ENCODE measurements at regions not wholly inside any gene's neighbourhood (a gene's known extent, or its start where the extent isn't known, plus 50 kb on each side); places are given as distances from the start of the nearest gene placed in this dataset.
"Not testable (repeated sequence)": the region's sequence is repeated elsewhere in the genome, so short reads cannot be mapped to it uniquely, and the experiment has no call there.

DNA sequence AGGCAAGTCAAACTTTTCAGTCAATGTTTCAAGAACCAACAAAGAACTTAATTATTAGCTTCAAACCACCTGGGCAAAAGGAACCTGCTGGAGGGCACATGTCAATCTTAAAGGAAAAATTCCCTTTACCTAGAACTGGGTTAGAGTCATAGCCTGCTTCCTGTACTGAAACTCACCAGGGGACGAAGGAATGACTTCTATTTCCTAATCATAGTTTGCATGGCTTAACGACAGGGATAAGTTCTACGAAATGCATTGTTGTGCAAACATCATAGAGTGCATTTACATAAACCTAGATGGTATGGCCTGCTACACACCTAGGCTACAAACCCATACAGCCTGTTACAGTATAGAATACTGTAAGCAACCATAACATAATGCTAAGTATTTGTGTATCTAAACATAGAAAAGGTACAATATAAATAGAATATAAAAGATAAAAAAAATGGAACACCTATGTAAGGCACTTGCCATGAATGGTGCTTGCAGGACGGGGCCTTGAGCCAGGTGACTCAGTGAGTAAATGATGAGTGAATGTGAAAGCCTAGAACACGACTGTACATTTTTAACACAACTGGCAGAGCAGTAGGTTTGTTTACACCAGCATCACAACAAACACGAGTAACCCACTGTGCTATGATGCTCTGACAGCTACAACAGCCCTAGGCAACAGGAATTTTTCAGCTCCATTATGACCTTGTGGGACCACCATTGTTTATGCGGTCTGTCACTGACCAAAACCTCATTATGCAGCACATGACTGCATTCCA, 234.9 kb upstream of the CAND1 start:
- no peak for DNase-seq (ENCODE audit: low read depth in 1 of 2, low spot score in 1 of 2)

DNA sequence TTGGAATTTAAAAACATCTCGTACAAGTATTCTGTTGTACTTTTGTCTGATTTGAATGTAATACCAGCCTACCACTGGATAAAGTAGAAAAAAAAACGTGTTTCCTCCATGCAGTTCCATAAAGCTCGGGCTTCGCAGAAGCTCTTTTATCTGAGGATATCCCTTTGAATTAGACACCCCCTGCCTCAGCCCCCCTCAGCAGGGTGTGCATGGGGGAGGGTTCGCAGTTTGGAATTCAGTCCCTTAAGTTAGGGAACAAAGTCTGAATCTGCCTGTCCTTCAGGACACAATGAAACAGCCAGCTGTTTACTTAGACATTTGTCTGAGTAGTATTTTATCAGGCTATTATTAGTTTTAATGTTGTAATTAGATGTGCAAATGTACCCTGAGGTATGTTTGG, 234.0 kb upstream of the CAND1 start:
- no peak for DNase-seq (ENCODE audit: low read depth in 1 of 2, low spot score in 1 of 2)

DNA sequence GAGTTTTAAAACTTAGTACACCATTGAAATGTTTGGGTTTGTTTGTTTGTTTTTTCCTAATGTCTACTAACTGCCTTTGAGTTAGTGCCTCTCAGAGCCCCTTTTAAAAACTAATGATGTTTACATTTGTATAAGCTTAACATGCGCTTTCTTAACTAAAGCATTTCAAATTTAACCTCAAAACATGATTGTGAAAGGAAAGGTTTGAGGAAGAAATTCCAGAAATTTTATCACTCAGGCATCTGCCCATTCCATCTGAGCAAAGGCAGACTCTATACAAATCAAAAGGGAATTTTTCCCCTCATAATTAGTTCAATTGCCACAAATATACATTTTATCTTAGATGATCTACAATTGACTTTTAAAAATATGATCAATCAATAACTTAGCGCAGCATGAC, 230.7 kb upstream of the CAND1 start:
- DNase-seq (ENCODE audit: low read depth in 1 of 2, low spot score in 1 of 2): no peak

DNA sequence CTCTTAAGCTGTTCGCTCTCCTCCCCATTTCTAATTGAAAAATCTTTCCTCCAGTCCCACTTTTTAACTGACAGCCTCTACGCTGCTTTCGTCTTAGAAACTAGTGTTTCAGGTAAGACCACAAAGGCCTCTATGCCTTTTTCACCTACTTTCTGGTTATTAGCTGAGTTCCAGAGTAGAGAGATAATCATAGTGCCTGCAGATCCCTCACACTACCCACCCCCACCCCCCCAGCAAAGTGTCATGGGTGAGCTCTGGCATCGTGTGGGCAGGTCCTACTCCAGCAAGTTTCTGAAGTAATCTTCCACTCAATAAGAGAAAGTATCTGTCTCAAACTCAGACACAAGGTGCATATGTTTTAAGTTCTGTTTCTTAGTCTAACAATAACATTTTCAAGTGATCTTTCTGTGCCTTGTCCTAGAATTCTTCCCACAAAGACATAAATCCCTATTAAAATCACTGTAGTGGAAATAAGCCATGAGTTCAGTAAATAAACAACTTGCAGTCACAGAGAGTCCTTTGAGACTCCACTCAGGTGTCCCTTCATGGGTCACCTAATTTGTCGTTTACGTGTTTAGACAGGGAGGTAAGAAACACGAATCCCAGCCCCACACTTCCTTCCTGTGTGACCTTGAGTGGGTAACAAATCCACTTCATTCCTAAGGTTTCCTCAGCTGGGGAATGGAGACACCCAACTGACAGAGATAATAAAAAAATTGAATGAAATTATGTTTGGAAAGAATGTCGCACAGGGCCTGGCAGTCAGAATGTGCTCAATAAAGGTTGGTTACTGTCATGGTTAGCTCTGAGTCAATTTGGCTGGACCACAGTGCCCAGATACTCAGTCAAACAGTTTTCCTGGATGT, 228.9 kb upstream of the CAND1 start:
- DNase-seq (ENCODE audit: low read depth in 1 of 2, low spot score in 1 of 2): no peak

DNA sequence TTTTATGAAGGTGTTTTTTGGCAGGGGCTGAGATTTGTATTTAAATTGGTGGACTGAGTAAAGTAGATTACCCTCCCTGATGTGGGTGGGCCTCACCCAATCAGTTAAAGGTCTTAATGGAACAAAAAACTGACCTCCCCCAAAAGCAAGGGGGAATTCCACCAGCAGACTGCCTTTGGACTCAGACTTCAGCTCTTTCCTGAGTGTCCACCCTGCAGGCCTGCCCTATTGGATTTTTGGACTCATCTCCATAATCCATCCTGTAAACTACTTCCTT, 228.4 kb upstream of the CAND1 start:
- no peak for DNase-seq (ENCODE audit: low read depth in 1 of 2, low spot score in 1 of 2)

DNA sequence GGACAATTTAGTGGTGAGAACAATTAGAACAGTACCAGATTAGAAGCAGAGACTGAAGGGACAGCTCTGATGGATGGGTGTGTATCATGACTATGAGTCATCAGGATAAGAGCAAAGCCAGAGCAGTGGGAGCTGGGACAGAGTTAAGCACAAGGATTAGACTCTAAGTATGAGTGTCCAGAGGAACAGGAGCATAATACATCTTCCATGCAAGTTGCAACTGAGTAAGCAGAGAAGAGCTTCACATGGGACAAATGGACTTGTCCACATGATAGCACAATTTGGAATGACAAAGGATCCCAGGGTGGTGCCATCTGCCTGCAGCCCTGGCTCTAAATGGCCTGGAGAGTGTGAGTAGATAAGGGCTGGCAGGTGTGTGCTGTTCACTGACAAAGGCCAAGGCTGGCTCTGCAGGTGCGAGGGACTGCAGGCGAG, 226.4 kb upstream of the CAND1 start:
- no peak for DNase-seq (ENCODE audit: low read depth in 1 of 2, low spot score in 1 of 2)

DNA sequence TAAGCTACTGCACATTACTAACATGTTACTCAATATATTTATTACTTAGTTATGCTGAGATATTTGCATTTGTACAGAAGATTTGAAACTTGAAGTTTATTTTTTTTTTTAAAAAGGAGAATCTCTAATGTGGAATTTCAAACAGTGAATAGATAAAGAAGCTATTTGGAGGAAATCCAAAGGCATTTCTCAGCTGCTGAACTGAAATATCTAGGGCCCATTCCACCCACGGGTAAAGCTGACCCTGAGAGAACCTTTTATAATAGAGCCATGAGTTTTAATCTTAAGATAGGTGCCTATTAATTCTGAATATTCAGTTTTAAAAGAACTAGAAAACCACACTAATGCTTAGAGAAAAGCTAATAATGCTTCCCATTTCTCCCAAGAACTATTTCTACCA, 225.4 kb upstream of the CAND1 start:
- no peak for DNase-seq (ENCODE audit: low read depth in 1 of 2, low spot score in 1 of 2)

DNA sequence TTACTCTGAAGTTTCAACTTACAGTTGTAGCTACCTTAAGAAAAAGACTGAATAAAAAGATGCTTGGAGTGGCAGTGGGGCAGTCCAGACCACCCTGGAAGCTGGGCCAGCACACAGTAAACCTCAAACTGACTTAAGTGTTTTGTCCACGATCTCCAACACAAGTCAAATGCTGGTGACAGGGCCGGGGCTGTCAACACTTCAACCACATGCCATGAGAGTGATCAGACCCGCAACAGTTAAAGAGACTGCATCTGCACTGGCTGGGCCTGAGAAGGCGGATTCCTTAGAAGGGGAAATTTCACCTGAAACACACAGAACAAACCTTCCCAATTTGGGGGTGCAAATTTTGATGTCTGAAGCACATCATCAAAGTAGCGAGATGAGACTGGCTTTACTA, 223.5 kb upstream of the CAND1 start:
- no peak for DNase-seq (ENCODE audit: low read depth in 1 of 2, low spot score in 1 of 2)

DNA sequence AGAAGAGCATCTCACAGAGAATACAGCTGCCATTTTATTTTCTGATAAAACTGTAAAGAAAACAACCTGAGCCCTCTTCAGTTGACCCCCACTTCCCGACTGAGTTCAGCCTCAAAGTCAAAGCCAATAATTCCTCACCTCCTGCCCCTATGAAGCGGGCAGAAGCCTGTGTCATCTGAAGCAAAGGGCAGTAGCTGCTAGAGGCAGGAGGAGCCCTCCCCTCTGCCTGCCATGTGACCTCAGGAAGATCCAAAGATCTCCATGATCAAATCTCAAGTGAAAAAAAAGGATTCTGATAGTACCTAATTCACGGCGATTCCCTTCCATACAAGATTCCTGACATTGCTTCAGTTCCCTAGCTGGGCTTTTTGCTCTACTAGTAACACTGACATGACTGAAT, 223.1 kb upstream of the CAND1 start:
- no peak for DNase-seq (ENCODE audit: low read depth in 1 of 2, low spot score in 1 of 2)

DNA sequence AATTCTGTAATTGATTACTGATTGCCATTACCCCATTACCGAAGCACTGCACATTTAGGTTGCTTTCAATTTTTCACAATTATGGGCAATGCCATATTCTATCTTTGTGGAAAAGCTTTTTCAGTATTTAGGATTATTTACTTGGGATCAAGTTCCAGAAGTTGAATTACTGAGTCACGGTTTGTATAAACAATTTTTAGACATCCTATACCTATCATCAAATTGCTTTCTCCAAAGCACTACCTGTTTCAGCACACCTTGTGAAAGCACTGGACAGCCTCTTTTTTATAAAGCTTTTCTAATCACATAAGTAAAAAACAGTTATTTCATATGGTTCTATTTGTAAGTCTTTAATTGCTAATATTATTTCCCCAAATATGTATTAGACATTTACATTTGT, 221.5 kb upstream of the CAND1 start:
- DNase-seq (ENCODE audit: low read depth in 1 of 2, low spot score in 1 of 2): no peak

DNA sequence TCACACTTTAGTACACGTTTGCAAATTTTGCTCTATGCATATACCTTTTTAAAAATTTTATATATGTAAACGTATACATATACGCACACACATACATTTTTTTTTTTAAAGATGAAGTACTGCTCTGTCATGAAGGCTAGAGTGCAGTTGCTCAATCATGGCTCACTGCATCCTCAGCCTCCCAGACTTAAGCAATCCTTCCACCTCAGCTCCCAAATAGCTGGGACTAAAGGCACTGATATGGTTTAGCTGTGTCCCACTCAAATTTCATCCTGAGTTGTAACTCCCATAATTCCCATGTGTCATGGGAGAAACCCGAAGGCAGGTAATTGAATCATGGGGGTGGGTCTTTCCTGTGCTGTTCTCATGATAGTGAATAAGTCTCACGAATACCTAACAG, 220.8 kb upstream of the CAND1 start:
- no peak for DNase-seq (ENCODE audit: low read depth in 1 of 2, low spot score in 1 of 2)

DNA sequence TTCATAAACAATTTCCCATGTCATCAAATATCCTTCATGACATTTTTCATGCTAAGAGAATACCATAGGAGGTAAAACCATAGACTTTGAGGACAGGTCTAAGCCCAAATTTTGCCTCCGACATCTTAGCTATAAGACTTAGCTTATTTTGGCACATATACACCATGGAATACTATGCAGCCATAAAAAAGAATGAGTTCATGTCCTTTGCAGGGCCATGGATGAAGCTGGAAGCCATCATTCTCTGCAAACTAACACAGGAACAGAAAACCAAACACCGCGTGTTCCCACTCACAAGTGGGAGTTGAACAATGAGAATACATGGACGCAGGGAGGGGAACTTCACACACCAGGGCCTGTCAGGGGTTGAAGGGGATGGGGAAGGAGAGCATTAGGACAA, 220.0 kb upstream of the CAND1 start:
- not testable (repeated sequence) for DNase-seq (ENCODE audit: low read depth in 1 of 2, low spot score in 1 of 2)

DNA sequence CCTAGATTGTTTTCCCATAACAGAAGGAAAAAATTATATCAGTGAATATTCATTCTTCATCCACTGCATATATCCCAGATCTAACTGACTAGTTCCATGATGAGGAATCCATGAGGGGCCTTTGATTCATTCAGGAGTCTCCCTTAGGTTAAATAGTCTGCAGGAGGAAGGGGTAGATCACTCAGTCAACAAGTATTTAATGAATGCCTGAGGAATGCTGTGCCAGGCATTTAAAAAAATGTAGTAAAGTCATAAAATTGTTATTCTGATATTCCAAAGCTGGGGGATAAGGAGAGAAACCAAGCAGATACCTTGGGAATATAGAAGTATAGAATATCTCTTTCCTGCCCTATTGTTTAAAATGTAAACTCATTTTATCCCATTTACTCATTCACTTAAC, 216.2 kb upstream of the CAND1 start:
- DNase-seq (ENCODE audit: low read depth in 1 of 2, low spot score in 1 of 2): no peak

DNA sequence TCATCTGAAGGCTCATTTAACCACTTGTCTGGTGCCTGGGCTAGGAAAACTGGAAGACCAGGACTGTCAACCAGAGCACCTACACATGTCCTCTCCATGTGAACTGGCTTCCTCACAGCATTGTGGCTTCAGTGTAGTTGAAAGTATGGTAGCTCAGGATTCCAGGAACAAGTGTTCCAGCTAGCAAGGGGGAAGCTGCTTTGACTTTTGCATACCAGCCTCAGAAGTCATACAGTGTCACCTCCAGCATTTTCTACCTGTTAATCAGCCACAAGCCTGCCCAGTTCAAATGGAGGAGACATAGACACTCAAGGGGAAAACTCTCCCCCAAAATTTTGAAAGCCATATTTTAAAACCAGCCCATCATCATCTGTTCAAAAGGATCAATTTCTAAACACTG, 212.8 kb upstream of the CAND1 start:
- DNase-seq (ENCODE audit: low read depth in 1 of 2, low spot score in 1 of 2): no peak

DNA sequence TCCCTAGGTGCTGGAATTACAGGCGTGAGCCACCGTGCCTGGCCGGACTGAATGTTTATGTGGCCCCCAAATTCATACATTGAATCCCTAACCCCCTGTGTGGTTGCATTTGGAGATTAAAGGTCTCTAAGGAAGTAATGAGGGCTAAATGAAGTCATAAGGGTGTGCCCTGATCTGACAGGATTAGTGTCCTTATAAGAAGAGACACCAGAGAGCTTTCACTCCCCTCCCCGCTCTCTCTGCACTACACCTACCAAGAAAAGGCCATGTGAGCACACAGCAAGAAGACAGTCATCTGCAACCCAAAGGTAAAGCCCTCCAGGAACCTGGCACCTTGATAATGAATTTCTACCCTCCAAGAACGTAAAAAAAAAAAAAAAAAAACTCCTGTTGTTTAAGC, 212.1 kb upstream of the CAND1 start:
- DNase-seq (ENCODE audit: low read depth in 1 of 2, low spot score in 1 of 2): no peak

DNA sequence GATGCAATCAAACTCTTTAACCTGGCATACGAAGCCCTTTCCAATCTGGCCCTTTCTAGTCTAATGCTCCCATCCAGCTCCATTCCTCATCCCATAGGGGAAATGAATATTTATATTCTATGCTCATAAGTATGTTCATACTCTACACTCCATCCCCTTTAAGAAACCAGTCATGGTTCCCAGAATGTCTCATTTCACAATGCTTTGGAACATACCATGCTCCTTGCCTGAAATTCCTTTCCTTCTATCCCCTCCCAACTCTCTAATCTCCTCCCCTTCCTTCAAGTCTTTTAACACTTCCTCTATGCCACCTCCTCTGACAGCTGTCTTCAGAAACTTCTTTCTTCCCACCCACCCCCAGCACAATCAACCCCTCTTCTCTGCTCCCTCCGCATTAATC, 207.0 kb upstream of the CAND1 start:
- DNase-seq (ENCODE audit: low read depth in 1 of 2, low spot score in 1 of 2): no peak

DNA sequence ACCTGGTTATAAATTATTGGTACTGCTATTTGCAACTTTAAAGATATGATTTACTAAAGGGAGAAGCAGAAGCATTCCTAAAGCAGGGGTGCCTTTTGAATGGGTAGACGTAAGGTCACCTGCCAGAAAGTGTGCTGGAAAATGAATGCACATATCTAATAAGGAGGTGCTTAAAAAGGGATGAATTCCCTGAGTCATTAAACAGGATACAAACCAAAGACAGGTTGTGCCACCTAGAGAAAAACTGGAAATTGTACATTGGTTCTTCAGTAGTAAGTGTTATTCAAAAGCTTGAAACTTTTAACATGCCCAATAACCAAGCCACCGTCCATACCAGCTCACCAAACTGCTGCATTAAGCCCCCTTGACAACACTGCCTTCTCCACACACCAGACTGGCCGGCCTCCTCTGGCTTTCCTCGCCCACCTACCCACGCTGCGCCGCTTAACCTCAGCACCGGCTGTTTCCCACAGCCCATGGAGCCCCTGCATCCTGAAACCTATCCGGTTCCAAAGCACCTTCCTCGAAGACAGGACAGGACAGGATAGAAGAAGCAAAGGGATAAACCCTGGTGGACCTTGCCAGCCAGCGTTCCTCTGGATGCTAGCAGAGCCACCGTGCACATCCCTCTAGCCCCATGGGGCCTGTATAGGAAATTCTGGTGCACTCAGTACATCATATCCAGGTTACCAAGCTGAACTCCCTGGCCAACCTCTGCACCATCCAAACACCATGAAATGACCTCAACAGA, 201.5 kb upstream of the CAND1 start:
- DNase-seq (ENCODE audit: low read depth in 1 of 2, low spot score in 1 of 2): no peak

DNA sequence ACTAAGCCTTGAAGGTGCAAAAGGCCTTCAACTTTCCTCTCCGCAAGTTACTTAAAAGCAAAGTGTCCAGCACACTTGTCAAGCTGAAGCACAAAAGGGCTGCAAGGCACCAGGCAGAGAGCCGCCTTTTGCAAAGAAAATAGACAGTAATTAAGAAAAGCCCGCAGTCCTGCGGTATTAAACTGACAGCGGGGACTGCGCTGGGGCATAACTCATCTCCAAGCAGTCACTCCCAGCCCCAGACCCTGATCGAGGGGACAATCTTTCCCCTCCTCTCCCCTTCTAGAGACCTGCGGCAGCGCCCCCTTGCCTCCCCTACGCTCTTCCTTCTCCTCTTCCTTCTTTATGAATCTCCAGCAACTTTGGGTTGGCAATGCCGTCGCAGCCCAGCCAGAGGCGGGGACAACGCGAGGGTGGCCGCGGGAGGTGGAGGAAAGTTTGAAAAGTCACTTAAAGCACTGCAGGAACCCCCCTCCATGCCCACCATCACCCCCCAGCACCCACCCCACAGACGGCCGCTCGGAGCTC, 200.9 kb upstream of the CAND1 start:
- no peak for DNase-seq (ENCODE audit: low read depth in 1 of 2, low spot score in 1 of 2)

DNA sequence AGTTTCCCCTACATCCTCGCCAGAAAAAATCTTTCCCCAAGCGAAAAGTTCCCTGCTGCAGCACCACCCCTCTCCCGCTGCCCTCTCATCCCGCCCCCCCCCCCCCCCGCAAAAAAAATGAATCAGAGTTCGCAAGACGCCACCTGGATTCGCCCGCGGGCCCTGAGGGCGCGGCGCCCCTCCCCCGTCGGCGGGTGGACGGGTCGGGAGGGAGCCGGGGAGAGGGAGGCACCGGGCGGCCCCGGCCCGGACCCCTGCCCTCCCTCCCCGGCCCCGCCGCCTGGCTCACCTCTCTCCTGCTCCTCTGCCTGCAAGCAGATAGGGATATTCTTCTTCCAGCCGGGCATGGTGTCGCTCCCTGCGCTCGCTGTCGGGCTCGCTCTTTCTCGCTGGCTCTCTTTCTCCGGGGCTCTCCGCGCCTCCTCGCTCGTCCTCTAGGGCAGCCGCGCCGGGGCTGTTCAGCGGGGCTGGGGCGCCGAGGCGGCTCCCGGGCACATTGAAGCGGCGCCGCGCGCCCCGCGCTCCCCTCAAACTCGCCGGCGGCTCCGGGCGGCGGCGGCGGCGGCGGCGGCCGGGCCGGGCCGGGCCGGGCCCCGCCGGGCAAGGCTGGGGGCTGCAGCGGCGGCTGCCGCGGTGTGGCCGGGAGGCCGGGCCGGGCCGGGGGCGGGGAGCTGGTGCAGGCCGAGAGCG, 200.3 kb upstream of the CAND1 start:
- peak; percentile 10 to 30 for DNase-seq (ENCODE audit: low read depth in 1 of 2, low spot score in 1 of 2)

DNA sequence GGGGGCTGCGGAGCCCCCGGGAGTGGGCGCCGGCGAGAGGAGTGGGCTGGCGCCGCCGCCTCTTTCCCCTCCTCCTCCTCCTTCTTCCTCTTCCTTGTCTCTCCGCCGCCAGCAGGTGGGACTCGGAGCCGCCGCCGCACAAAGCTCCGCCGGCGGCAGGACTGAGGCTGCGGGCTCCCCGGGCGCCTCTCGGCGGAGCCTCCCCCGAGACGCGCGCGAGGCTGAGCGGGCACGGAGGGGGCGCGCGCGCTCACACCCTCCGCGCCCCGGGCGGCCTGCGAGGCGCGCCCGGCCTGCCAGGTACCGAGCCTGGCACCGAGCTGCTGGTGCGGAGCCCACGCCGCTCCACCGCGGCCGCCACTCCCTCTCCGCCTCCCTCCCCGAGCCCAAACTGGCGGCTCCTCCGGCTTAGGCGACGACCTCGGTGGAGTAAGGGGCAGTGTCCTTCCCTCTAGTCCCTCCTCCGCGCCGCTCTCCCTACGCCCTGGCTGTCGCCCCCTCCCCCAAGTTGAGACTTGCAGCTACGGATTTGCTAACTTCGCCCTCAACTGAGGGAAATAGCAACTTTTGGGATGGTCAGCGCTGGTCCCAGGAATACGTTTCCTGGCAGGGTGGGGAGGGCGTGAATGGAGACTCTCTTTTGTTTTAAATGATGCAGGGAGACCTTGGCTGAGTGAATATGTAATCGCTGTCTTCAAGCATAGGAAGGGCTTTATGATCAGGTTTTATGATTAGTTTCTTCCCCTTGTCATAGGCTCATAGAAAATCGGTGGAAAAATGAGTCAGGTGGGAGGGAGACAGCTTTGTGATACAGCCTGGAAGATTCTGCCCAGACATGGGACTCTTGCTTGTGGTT, 199.5 kb upstream of the CAND1 start:
- DNase-seq (ENCODE audit: low read depth in 1 of 2, low spot score in 1 of 2): peak; percentile 15 to 26

DNA sequence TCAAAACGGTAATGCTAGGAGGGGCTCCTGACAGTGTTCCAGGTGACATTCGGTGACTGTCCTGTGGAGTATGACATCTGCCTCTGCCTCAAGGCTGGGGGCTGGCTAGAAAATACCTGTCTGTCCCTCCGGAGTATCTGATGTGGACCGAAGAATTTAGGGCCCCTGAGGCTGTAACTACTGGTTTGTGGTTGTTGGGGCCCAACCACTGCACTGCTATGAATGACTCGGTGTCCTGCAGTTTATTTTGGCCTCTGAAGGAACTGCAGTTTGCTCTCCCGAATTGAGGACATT, 198.9 kb upstream of the CAND1 start:
- no peak for DNase-seq (ENCODE audit: low read depth in 1 of 2, low spot score in 1 of 2)
